Fibroblast of villous mesenchyme (primary cell): ENCODE measurements at regions not wholly inside any gene's neighbourhood (a gene's known extent, or its start where the extent isn't known, plus 50 kb on each side); places are given as distances from the start of the nearest gene placed in this dataset.

Experiments used
- DNase-seq: peaks from one replicate; pipeline ENCODE4 v3.0.0-alpha.2; 2010; ENCODE audit warnings: low read depth
- H3K4me3 ChIP-seq: 2 replicates; pipeline ENCODE4 v1.5.1; 2011; ENCODE audit warnings: low read depth, mild to moderate bottlenecking, low read length
- CTCF ChIP-seq: IDR thresholded peaks from 2 replicates; pipeline ENCODE4 v1.5.1; 2012; ENCODE audit warnings: low read depth, mild to moderate bottlenecking, low read length; ENCODE audit not compliant: insufficient read depth

GRCh38 chr1:232899839-232900238 lies 50.6 kb upstream of the NTPCR start:
- H3K4me3 ChIP-seq = no peak overlapping the region
- DNase-seq = no peak
- no peak for TF ChIP-seq CTCF
